ENCODE measurements at regions not wholly inside any gene's neighbourhood (a gene's known extent, or its start where the extent isn't known, plus 50 kb on each side); places are given as distances from the start of the nearest gene placed in this dataset.

DNA sequence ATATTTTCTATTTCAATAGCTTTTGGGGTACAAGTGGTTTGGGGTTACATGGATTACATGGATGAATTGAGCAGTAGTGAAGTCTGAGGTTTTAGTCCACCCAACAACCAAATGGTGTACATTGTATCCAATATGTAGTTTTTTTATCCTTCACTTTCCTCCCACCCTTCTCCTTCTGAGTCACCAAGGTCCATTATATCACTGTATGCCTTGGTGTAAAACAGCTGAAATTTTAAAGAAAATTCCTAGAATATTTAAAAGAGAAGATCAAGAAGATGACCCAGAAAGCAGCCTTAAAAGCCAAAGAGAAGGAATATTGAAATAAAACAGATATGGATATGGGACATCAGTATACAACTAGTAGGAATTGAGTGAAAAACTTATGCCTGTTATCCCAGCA is 204.2 kb upstream of the COL8A1 start (continued):
- TF ChIP-seq, protein P1, sequence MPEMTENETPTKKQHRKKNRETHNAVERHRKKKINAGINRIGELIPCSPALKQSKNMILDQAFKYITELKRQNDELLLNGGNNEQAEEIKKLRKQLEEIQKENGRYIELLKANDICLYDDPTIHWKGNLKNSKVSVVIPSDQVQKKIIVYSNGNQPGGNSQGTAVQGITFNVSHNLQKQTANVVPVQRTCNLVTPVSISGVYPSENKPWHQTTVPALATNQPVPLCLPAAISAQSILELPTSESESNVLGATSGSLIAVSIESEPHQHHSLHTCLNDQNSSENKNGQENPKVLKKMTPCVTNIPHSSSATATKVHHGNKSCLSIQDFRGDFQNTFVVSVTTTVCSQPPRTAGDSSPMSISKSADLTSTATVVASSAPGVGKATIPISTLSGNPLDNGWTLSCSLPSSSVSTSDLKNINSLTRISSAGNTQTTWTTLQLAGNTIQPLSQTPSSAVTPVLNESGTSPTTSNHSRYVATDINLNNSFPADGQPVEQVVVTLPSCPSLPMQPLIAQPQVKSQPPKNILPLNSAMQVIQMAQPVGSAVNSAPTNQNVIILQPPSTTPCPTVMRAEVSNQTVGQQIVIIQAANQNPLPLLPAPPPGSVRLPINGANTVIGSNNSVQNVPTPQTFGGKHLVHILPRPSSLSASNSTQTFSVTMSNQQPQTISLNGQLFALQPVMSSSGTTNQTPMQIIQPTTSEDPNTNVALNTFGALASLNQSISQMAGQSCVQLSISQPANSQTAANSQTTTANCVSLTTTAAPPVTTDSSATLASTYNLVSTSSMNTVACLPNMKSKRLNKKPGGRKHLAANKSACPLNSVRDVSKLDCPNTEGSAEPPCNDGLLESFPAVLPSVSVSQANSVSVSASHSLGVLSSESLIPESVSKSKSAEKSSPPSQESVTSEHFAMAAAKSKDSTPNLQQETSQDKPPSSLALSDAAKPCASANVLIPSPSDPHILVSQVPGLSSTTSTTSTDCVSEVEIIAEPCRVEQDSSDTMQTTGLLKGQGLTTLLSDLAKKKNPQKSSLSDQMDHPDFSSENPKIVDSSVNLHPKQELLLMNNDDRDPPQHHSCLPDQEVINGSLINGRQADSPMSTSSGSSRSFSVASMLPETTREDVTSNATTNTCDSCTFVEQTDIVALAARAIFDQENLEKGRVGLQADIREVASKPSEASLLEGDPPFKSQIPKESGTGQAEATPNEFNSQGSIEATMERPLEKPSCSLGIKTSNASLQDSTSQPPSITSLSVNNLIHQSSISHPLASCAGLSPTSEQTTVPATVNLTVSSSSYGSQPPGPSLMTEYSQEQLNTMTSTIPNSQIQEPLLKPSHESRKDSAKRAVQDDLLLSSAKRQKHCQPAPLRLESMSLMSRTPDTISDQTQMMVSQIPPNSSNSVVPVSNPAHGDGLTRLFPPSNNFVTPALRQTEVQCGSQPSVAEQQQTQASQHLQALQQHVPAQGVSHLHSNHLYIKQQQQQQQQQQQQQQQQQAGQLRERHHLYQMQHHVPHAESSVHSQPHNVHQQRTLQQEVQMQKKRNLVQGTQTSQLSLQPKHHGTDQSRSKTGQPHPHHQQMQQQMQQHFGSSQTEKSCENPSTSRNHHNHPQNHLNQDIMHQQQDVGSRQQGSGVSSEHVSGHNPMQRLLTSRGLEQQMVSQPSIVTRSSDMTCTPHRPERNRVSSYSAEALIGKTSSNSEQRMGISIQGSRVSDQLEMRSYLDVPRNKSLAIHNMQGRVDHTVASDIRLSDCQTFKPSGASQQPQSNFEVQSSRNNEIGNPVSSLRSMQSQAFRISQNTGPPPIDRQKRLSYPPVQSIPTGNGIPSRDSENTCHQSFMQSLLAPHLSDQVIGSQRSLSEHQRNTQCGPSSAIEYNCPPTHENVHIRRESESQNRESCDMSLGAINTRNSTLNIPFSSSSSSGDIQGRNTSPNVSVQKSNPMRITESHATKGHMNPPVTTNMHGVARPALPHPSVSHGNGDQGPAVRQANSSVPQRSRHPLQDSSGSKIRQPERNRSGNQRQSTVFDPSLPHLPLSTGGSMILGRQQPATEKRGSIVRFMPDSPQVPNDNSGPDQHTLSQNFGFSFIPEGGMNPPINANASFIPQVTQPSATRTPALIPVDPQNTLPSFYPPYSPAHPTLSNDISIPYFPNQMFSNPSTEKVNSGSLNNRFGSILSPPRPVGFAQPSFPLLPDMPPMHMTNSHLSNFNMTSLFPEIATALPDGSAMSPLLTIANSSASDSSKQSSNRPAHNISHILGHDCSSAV (CRISPR knock-in tag; IDR thresholded peaks at IDR 0.05; ENCODE audit: borderline replicate concordance), result no peak
- TF ChIP-seq SMAD9 (CRISPR knock-in tag; IDR thresholded peaks at IDR 0.05) (no peak), ZFP82 (CRISPR knock-in tag; IDR thresholded peaks at IDR 0.05; ENCODE audit: borderline replicate concordance) (no peak)

DNA sequence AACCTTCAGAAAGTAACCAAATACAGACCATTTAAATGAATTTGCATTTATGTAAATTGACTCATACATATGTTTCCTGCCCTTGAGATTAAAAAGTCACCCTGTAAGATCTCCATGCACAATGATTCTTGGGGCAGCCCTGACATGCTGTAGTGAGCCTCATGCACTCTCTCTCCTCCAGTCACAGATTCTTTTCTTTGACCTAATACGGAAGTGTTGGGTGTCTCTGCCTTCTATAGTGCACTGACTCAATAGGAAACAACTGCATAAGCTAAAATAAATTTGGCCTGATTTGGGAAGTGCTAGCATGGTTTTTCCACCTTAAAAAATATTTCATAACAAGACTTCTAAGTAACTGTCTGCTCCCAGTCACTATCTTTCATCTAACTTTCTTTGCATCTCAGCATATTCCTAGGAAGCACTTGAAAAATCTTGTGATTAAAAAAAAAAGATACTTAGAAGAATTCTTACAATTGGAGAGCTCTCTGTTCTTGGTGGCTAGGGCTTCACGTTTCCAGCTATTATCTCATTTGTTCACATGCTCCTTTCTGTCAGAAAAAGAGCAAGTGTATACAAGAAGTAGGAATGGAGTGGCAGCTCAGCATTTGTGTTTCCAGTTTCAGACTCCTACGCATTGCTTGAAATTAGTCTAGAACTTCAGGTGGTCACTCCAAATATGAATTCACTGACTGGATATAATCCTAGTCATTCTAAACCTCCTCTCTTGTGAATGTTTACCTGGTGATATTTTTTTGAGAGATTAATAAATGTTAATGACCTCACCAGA is 207.9 kb upstream of the COL8A1 start:
- in situ Hi-C loops (cut with HindIII; ENCODE audit: extremely low pct_ligation_motif_present, low pct_unique_long_range_greater_than_20kb), result no loop called here
- no peak overlapping the region for H3K9ac ChIP-seq (ENCODE audit: insufficient read depth, low read depth, low read length)
- CTCF ChIA-PET (ENCODE audit: low intra/inter-chr PET ratio, low total read pairs), result no interaction called here
- POLR2A ChIA-PET, result no interaction called here
- no peaks in the 10 kb centered on the region for H4K20me1 ChIP-seq (ENCODE audit: insufficient read depth, low read length)
- no peaks in the 10 kb centered on the region for H3K4me1 ChIP-seq (ENCODE audit: insufficient read depth, low read length)
- H3K27me3 ChIP-seq (ENCODE audit: control insufficient read depth in 1 of 2, insufficient read depth in 2 of 2, low read length in 2 of 2), result no peaks in the 10 kb centered on the region
- no peak overlapping the region for H2AFZ ChIP-seq (ENCODE audit: low read length)
- DNase-seq (ENCODE audit: low spot score) (no peak), FAIRE-seq (no peak), ATAC-seq (no peak)
- no peak overlapping the region for H3K4me3 ChIP-seq (replicated peaks in 1 of 3; ENCODE audit: insufficient read depth in 1 of 3, low read depth in 2 of 3, low read length in 3 of 3)
- intact Hi-C loops (cut with micrococcal nuclease; ENCODE audit: unreplicated experiment), result no loop called here
- no peak overlapping the region for H3K27ac ChIP-seq (ENCODE audit: extremely low read length, insufficient read depth, low read length)
- TF ChIP-seq NFE2L2 (IDR thresholded peaks at IDR 0.05; ENCODE audit: low read length) (no peak), ESRRA (CRISPR knock-in tag; IDR thresholded peaks at IDR 0.05; ENCODE audit: low read depth) (no peak)
- TF ChIP-seq, protein P2, sequence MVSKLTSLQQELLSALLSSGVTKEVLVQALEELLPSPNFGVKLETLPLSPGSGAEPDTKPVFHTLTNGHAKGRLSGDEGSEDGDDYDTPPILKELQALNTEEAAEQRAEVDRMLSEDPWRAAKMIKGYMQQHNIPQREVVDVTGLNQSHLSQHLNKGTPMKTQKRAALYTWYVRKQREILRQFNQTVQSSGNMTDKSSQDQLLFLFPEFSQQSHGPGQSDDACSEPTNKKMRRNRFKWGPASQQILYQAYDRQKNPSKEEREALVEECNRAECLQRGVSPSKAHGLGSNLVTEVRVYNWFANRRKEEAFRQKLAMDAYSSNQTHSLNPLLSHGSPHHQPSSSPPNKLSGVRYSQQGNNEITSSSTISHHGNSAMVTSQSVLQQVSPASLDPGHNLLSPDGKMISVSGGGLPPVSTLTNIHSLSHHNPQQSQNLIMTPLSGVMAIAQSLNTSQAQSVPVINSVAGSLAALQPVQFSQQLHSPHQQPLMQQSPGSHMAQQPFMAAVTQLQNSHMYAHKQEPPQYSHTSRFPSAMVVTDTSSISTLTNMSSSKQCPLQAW (CRISPR knock-in tag; IDR thresholded peaks at IDR 0.05), result no peak
- H3K4me2 ChIP-seq (ENCODE audit: low read depth, low read length), result no peak overlapping the region
- no peaks in the 10 kb centered on the region for H3K36me3 ChIP-seq (replicated peaks in 1 of 2; ENCODE audit: control insufficient read depth in 1 of 2, insufficient read depth in 2 of 2, low read length in 2 of 2)
- 19% methylated on average over 3 of the region's 3 CpGs for WGBS (ENCODE audit: low lambda C conversion rate)
- no TSS peak for BruUV-seq (replicated peaks)
- no peaks in the 10 kb centered on the region for H3K79me2 ChIP-seq (ENCODE audit: insufficient read depth, low read length)
- H3K9me3 ChIP-seq (ENCODE audit: low read length), result no peaks in the 10 kb centered on the region

Measured in HepG2 (cell line).